Liver (tissue), 8 donors: ENCODE measurements at regions not wholly inside any gene's neighbourhood (a gene's known extent, or its start where the extent isn't known, plus 50 kb on each side); places are given as distances from the start of the nearest gene placed in this dataset.

Experiments
- DNase-seq: peaks from one replicate; pipeline ENCODE4 v3.0.0-alpha.2; 2017; ENCODE audit warnings: low spot score
- H3K27ac ChIP-seq, 2 donors: one replicate each; pipeline ENCODE4 v1.7.0; 2013; ENCODE audit warnings: inconsistent platforms in 2 of 2, low read length in 2 of 2, control low read depth in 1 of 2, low read depth in 1 of 2, mild to moderate bottlenecking in 1 of 2
- H3K27me3 ChIP-seq, 4 donors: one replicate each; pipeline versions ENCODE4 v1.6.1 to v1.7.0; 2013; ENCODE audit warnings: low read length in 3 of 4, inconsistent platforms in 1 of 4, mild to moderate bottlenecking in 1 of 4, moderate library complexity in 1 of 4; ENCODE audit not compliant: control insufficient read depth in 4 of 4, insufficient read depth in 4 of 4
- H3K36me3 ChIP-seq, 4 donors: one replicate each; pipeline versions ENCODE4 v1.6.1 to v1.7.0; 2013; ENCODE audit warnings: low read length in 3 of 4, mild to moderate bottlenecking in 3 of 4, low read depth in 1 of 4, moderate library complexity in 1 of 4; ENCODE audit not compliant: control insufficient read depth in 4 of 4, insufficient read depth in 3 of 4
- H3K4me1 ChIP-seq, 4 donors: one replicate each; pipeline versions ENCODE4 v1.6.1 to v1.7.0; 2013; ENCODE audit warnings: low read length in 3 of 4, mild to moderate bottlenecking in 3 of 4, moderate library complexity in 1 of 4; ENCODE audit not compliant: control insufficient read depth in 4 of 4, insufficient read depth in 4 of 4
- H3K4me3 ChIP-seq, 3 donors: one replicate each; pipeline versions ENCODE4 v1.6.1 to v1.7.0; 2013; ENCODE audit warnings: low read length in 3 of 3, control low read depth in 1 of 3, low read depth in 1 of 3, mild to moderate bottlenecking in 1 of 3
- H3K9ac ChIP-seq, 2 donors: one replicate each; pipeline ENCODE4 v1.7.0; 2013; ENCODE audit warnings: low read length in 2 of 2, mild to moderate bottlenecking in 2 of 2, moderate library complexity in 2 of 2, control low read depth in 1 of 2, low read depth in 1 of 2
- H3K9me3 ChIP-seq, 4 donors: one replicate each; pipeline versions ENCODE4 v1.6.1 to v1.7.0; 2013; ENCODE audit warnings: low read length in 3 of 4; ENCODE audit not compliant: control insufficient read depth in 4 of 4
- ATF3 ChIP-seq: IDR thresholded peaks from 2 replicates; pipeline ENCODE4 v1.6.1; 2016; ENCODE audit warnings: antibody characterized with exemption
- CTCF ChIP-seq: fragments of 150-350 bp; IDR thresholded peaks from 2 replicates; pipeline ENCODE4 v1.5.1; 2017; ENCODE audit warnings: improper control_type of control experiment, low read depth, low read length; ENCODE audit not compliant: missing input control
- EGR1 ChIP-seq, 2 donors: IDR thresholded peaks; 2 replicates each; pipeline ENCODE4 v1.6.1; 2016 to 2018; ENCODE audit warnings: antibody characterized with exemption in 2 of 2, low read depth in 2 of 2
- FOXA1 ChIP-seq: IDR thresholded peaks from 2 replicates; pipeline ENCODE4 v1.6.1; 2016; ENCODE audit warnings: antibody characterized with exemption
- FOXA2 ChIP-seq: IDR thresholded peaks from 2 replicates; pipeline ENCODE4 v1.6.1; 2016; ENCODE audit warnings: antibody characterized with exemption
- GABPA ChIP-seq, 2 donors: IDR thresholded peaks in 1 of 2; conservative IDR thresholded peaks in 1 of 2; 2 replicates each; pipeline ENCODE4 v1.6.1; 2016; ENCODE audit warnings: antibody characterized with exemption in 2 of 2, mild to moderate bottlenecking in 1 of 2, moderate library complexity in 1 of 2
- HNF4A ChIP-seq, 2 donors: conservative IDR thresholded peaks; 2 replicates each; pipeline ENCODE4 v1.6.1; 2016; ENCODE audit warnings: antibody characterized with exemption in 2 of 2, mild to moderate bottlenecking in 2 of 2
- HNF4G ChIP-seq: IDR thresholded peaks from 2 replicates; pipeline ENCODE4 v1.6.1; 2016; ENCODE audit warnings: antibody characterized with exemption
- JUND ChIP-seq, 2 donors: IDR thresholded peaks; 2 replicates each; pipeline ENCODE4 v1.6.1; 2016; ENCODE audit warnings: antibody characterized with exemption in 2 of 2
- MAX ChIP-seq: IDR thresholded peaks from 2 replicates; pipeline ENCODE4 v1.6.1; 2016; ENCODE audit warnings: antibody characterized with exemption
- NR2F2 ChIP-seq: IDR thresholded peaks from 2 replicates; pipeline ENCODE4 v1.6.1; 2016; ENCODE audit warnings: antibody characterized with exemption
- RAD21 ChIP-seq, 2 donors: IDR thresholded peaks; 2 replicates each; pipeline ENCODE4 v1.6.1; 2016; ENCODE audit warnings: antibody characterized with exemption in 2 of 2, mild to moderate bottlenecking in 2 of 2
- REST ChIP-seq: IDR thresholded peaks from 2 replicates; pipeline ENCODE4 v1.6.1; 2016; ENCODE audit warnings: antibody characterized with exemption, mild to moderate bottlenecking
- RXRA ChIP-seq, 2 donors: IDR thresholded peaks; 2 replicates each; pipeline ENCODE4 v1.6.1; 2017 to 2018; ENCODE audit warnings: antibody characterized with exemption in 2 of 2, mild to moderate bottlenecking in 1 of 2
- SP1 ChIP-seq: IDR thresholded peaks from 2 replicates; pipeline ENCODE4 v1.6.1; 2018; ENCODE audit warnings: antibody characterized with exemption, mild to moderate bottlenecking
- TAF1 ChIP-seq: conservative IDR thresholded peaks from 2 replicates; pipeline ENCODE4 v1.6.1; 2016; ENCODE audit warnings: antibody characterized with exemption, mild to moderate bottlenecking
- YY1 ChIP-seq: IDR thresholded peaks from 2 replicates; pipeline ENCODE4 v1.6.1; 2016; ENCODE audit warnings: antibody characterized with exemption, mild to moderate bottlenecking
- ZBTB33 ChIP-seq: IDR thresholded peaks from 2 replicates; pipeline ENCODE4 v1.6.1; 2016; ENCODE audit warnings: antibody characterized with exemption
- WGBS: extraction: QIAGEN DNeasy Blood & Tissue Kit; methylation state at CpG from one replicate; pipeline ENCODE4 v1.1.7; 2013; 5-methylcytosine and 5-hydroxymethylcytosine counted together
- donor health status: healthy.
- donor health status: healthy.
- donor health status: healthy.
- donor health status: healthy.
- donor health status: healthy.

GRCh38 chr3:14311729-14312128 is 90.7 kb upstream of the SLC6A6 start:
- no peak for TF ChIP-seq FOXA2
- no peak for TF ChIP-seq HNF4G
- TF ChIP-seq CTCF: no peak
- TF ChIP-seq EGR1 (IDR thresholded peaks at IDR 0.05; ENCODE audit: low read depth in 2 of 2): no peak
- TF ChIP-seq GABPA (IDR thresholded peaks at IDR 0.05 in 1 of 2, conservative IDR thresholded peaks at IDR 0.05 in 1 of 2): no peak
- no peak for TF ChIP-seq MAX
- no peak for TF ChIP-seq NR2F2
- TF ChIP-seq FOXA1: no peak
- TF ChIP-seq RAD21 (IDR thresholded peaks at IDR 0.05): no peak
- TF ChIP-seq HNF4A (conservative IDR thresholded peaks at IDR 0.05): no peak
- no peak for TF ChIP-seq ZBTB33
- TF ChIP-seq ATF3: no peak
- TF ChIP-seq SP1: no peak
- no peak for TF ChIP-seq REST
- TF ChIP-seq JUND (IDR thresholded peaks at IDR 0.05): no peak
- no peak for TF ChIP-seq RXRA (IDR thresholded peaks at IDR 0.05)
- Histone ChIP-seq H3K9ac (no peak overlapping the region), H3K36me3 (no peaks in the 10 kb centered on the region), H3K4me1 (no peaks in the 10 kb centered on the region), H3K9me3 (peaks cover 0 to 4% (median 0%) of the 10 kb centered on the region in 4 donors), H3K27ac (no peak overlapping the region), H3K27me3 (peaks cover 0 to 3% (median under 1%) of the 10 kb centered on the region in 4 donors), H3K4me3 (no peak overlapping the region)
- DNase-seq: no peak

- Histone ChIP-seq H3K9me3 (peaks cover 0 to 4% (median 0%) of the 10 kb centered on the region in 4 donors), H3K4me3 (no peak overlapping the region), H3K27ac (no peak overlapping the region), H3K9ac (no peak overlapping the region), H3K27me3 (peaks cover 0 to 3% (median under 1%) of the 10 kb centered on the region in 4 donors), H3K36me3 (no peaks in the 10 kb centered on the region), H3K4me1 (no peaks in the 10 kb centered on the region)
- 40% methylated on average over 10 of the region's 10 CpGs for WGBS
- DNase-seq: peak; percentile 44
- TF ChIP-seq TAF1 (no peak), NR2F2 (no peak), GABPA (IDR thresholded peaks at IDR 0.05 in 1 of 2, conservative IDR thresholded peaks at IDR 0.05 in 1 of 2) (no peak), JUND (IDR thresholded peaks at IDR 0.05) (no peak), EGR1 (IDR thresholded peaks at IDR 0.05; ENCODE audit: low read depth in 2 of 2) (no peak), FOXA2 (no peak), SP1 (no peak), MAX (no peak), YY1 (no peak), REST (no peak), HNF4G (no peak), RAD21 (IDR thresholded peaks at IDR 0.05) (no peak), FOXA1 (no peak)
Observed at GRCh38 chr3:14312375-14312774, 90.0 kb upstream of the SLC6A6 start.
